ENCODE measurements at regions not wholly inside any gene's neighbourhood (a gene's known extent, or its start where the extent isn't known, plus 50 kb on each side); places are given as distances from the start of the nearest gene placed in this dataset.

- DNase-seq (ENCODE audit: low read depth in 4 of 6, low spot score in 6 of 6), result peak in 2 of 6 donors; percentile 43 to 75
- 20% methylated on average over 1 of the region's 3 CpGs for WGBS (ENCODE audit: insufficient coverage)
- no peak overlapping the region for H3K4me3 ChIP-seq (ENCODE audit: low read depth, low read length)
- no peak overlapping the region for H3K27ac ChIP-seq (ENCODE audit: low read depth, low read length)
- H3K36me3 ChIP-seq (ENCODE audit: control insufficient read depth, insufficient read depth, low read length), result no peaks in the 10 kb centered on the region
- H3K27me3 ChIP-seq (ENCODE audit: control insufficient read depth, insufficient read depth, low read length), result no peaks in the 10 kb centered on the region
- H3K9me3 ChIP-seq (ENCODE audit: control insufficient read depth, insufficient read depth, low read length), result no peaks in the 10 kb centered on the region
- no peaks in the 10 kb centered on the region for H3K4me1 ChIP-seq (ENCODE audit: control insufficient read depth, insufficient read depth, low read length)
Observed at GRCh38 chr4:56127716-56128115, 179.0 kb downstream of the CEP135 start.

- H3K9me3 ChIP-seq (ENCODE audit: control insufficient read depth, insufficient read depth, low read length), result no peaks in the 10 kb centered on the region
- H3K4me3 ChIP-seq (ENCODE audit: low read depth, low read length), result no peak overlapping the region
- no peak for DNase-seq (ENCODE audit: low read depth in 4 of 6, low spot score in 6 of 6)
- no peak overlapping the region for H3K27ac ChIP-seq (ENCODE audit: low read depth, low read length)
- no peaks in the 10 kb centered on the region for H3K27me3 ChIP-seq (ENCODE audit: control insufficient read depth, insufficient read depth, low read length)
- H3K36me3 ChIP-seq (ENCODE audit: control insufficient read depth, insufficient read depth, low read length), result no peaks in the 10 kb centered on the region
- H3K4me1 ChIP-seq (ENCODE audit: control insufficient read depth, insufficient read depth, low read length), result no peaks in the 10 kb centered on the region
- no CpG with 5 or more reads among the region's 1 CpG for WGBS (ENCODE audit: insufficient coverage)
Observed at GRCh38 chr4:56123547-56123946, 174.8 kb downstream of the CEP135 start.

- H3K4me1 ChIP-seq (ENCODE audit: control insufficient read depth, insufficient read depth, low read length), result no peaks in the 10 kb centered on the region
- no peak overlapping the region for H3K4me3 ChIP-seq (ENCODE audit: low read depth, low read length)
- H3K27ac ChIP-seq (ENCODE audit: low read depth, low read length), result no peak overlapping the region
- H3K36me3 ChIP-seq (ENCODE audit: control insufficient read depth, insufficient read depth, low read length), result no peaks in the 10 kb centered on the region
- H3K9me3 ChIP-seq (ENCODE audit: control insufficient read depth, insufficient read depth, low read length), result no peaks in the 10 kb centered on the region
- no CpG with 5 or more reads among the region's 3 CpGs for whole genome bisulfite sequencing (ENCODE audit: insufficient coverage)
- no peaks in the 10 kb centered on the region for H3K27me3 ChIP-seq (ENCODE audit: control insufficient read depth, insufficient read depth, low read length)
- DNase-seq (ENCODE audit: low read depth in 4 of 6, low spot score in 6 of 6), result no peak
Observed at GRCh38 chr4:56123051-56123450, 174.3 kb downstream of the CEP135 start.

GRCh38 chr4:56118845-56119244, 170.1 kb downstream of the CEP135 start:
- no peaks in the 10 kb centered on the region for H3K27me3 ChIP-seq (ENCODE audit: control insufficient read depth, insufficient read depth, low read length)
- no CpG with 5 or more reads among the region's 2 CpGs for WGBS (ENCODE audit: insufficient coverage)
- H3K4me1 ChIP-seq (ENCODE audit: control insufficient read depth, insufficient read depth, low read length), result no peaks in the 10 kb centered on the region
- no peak overlapping the region for H3K27ac ChIP-seq (ENCODE audit: low read depth, low read length)
- DNase-seq (ENCODE audit: low read depth in 4 of 6, low spot score in 6 of 6), result no peak
- no peak overlapping the region for H3K4me3 ChIP-seq (ENCODE audit: low read depth, low read length)
- H3K36me3 ChIP-seq (ENCODE audit: control insufficient read depth, insufficient read depth, low read length), result no peaks in the 10 kb centered on the region
- H3K9me3 ChIP-seq (ENCODE audit: control insufficient read depth, insufficient read depth, low read length), result no peaks in the 10 kb centered on the region

- Histone ChIP-seq H3K27me3 (ENCODE audit: control insufficient read depth, insufficient read depth, low read length) (no peaks in the 10 kb centered on the region), H3K27ac (ENCODE audit: low read depth, low read length) (no peak overlapping the region), H3K4me3 (ENCODE audit: low read depth, low read length) (no peak overlapping the region), H3K9me3 (ENCODE audit: control insufficient read depth, insufficient read depth, low read length) (no peaks in the 10 kb centered on the region), H3K36me3 (ENCODE audit: control insufficient read depth, insufficient read depth, low read length) (no peaks in the 10 kb centered on the region), H3K4me1 (ENCODE audit: control insufficient read depth, insufficient read depth, low read length) (no peaks in the 10 kb centered on the region)
- no CpG with 5 or more reads among the region's 5 CpGs for WGBS (ENCODE audit: insufficient coverage)
- DNase-seq (ENCODE audit: low read depth in 4 of 6, low spot score in 6 of 6), result no peak
Observed at GRCh38 chr4:56118055-56118454, 169.3 kb downstream of the CEP135 start.

GRCh38 chr4:56115898-56116297, 167.2 kb downstream of the CEP135 start:
- no CpG with 5 or more reads among the region's 2 CpGs for WGBS (ENCODE audit: insufficient coverage)
- Histone ChIP-seq H3K9me3 (ENCODE audit: control insufficient read depth, insufficient read depth, low read length) (no peaks in the 10 kb centered on the region), H3K4me3 (ENCODE audit: low read depth, low read length) (no peak overlapping the region), H3K36me3 (ENCODE audit: control insufficient read depth, insufficient read depth, low read length) (no peaks in the 10 kb centered on the region), H3K27ac (ENCODE audit: low read depth, low read length) (no peak overlapping the region), H3K27me3 (ENCODE audit: control insufficient read depth, insufficient read depth, low read length) (no peaks in the 10 kb centered on the region), H3K4me1 (ENCODE audit: control insufficient read depth, insufficient read depth, low read length) (no peaks in the 10 kb centered on the region)
- no peak for DNase-seq (ENCODE audit: low read depth in 4 of 6, low spot score in 6 of 6)

- no peak for DNase-seq (ENCODE audit: low read depth in 4 of 6, low spot score in 6 of 6)
- H3K9me3 ChIP-seq (ENCODE audit: control insufficient read depth, insufficient read depth, low read length), result no peaks in the 10 kb centered on the region
- peaks cover under 1% of the 10 kb centered on the region for H3K4me1 ChIP-seq (ENCODE audit: control insufficient read depth, insufficient read depth, low read length)
- H3K27ac ChIP-seq (ENCODE audit: low read depth, low read length), result no peak overlapping the region
- H3K27me3 ChIP-seq (ENCODE audit: control insufficient read depth, insufficient read depth, low read length), result no peaks in the 10 kb centered on the region
- 100% methylated on average over 1 of the region's 4 CpGs for WGBS (ENCODE audit: insufficient coverage)
- no peak overlapping the region for H3K4me3 ChIP-seq (ENCODE audit: low read depth, low read length)
- no peaks in the 10 kb centered on the region for H3K36me3 ChIP-seq (ENCODE audit: control insufficient read depth, insufficient read depth, low read length)
Observed at GRCh38 chr4:56112377-56112776, 163.6 kb downstream of the CEP135 start.

- H3K4me1 ChIP-seq (ENCODE audit: control insufficient read depth, insufficient read depth, low read length), result peaks cover 8% of the 10 kb centered on the region
- H3K27ac ChIP-seq (ENCODE audit: low read depth, low read length), result peak overlapping the region; percentile 73
- H3K27me3 ChIP-seq (ENCODE audit: control insufficient read depth, insufficient read depth, low read length), result no peaks in the 10 kb centered on the region
- peak in 3 of 6 donors; percentile 39 to 77 (median 71) for DNase-seq (ENCODE audit: low read depth in 4 of 6, low spot score in 6 of 6)
- H3K9me3 ChIP-seq (ENCODE audit: control insufficient read depth, insufficient read depth, low read length), result no peaks in the 10 kb centered on the region
- H3K36me3 ChIP-seq (ENCODE audit: control insufficient read depth, insufficient read depth, low read length), result no peaks in the 10 kb centered on the region
- no peak overlapping the region for H3K4me3 ChIP-seq (ENCODE audit: low read depth, low read length)
- 20% methylated on average over 1 of the region's 11 CpGs for WGBS (ENCODE audit: insufficient coverage)
Observed at GRCh38 chr4:56106180-56107147, 157.7 kb downstream of the CEP135 start.

GRCh38 chr4:56104188-56104587, 155.4 kb downstream of the CEP135 start:
- Histone ChIP-seq H3K27ac (ENCODE audit: low read depth, low read length) (no peak overlapping the region), H3K9me3 (ENCODE audit: control insufficient read depth, insufficient read depth, low read length) (no peaks in the 10 kb centered on the region), H3K27me3 (ENCODE audit: control insufficient read depth, insufficient read depth, low read length) (no peaks in the 10 kb centered on the region), H3K36me3 (ENCODE audit: control insufficient read depth, insufficient read depth, low read length) (no peaks in the 10 kb centered on the region), H3K4me1 (ENCODE audit: control insufficient read depth, insufficient read depth, low read length) (peaks cover 16% of the 10 kb centered on the region), H3K4me3 (ENCODE audit: low read depth, low read length) (no peak overlapping the region)
- no CpG with 5 or more reads among the region's 3 CpGs for WGBS (ENCODE audit: insufficient coverage)
- DNase-seq (ENCODE audit: low read depth in 4 of 6, low spot score in 6 of 6), result no peak

GRCh38 chr4:56102601-56103000, 153.9 kb downstream of the CEP135 start:
- Histone ChIP-seq H3K27me3 (ENCODE audit: control insufficient read depth, insufficient read depth, low read length) (no peaks in the 10 kb centered on the region), H3K9me3 (ENCODE audit: control insufficient read depth, insufficient read depth, low read length) (no peaks in the 10 kb centered on the region), H3K27ac (ENCODE audit: low read depth, low read length) (no peak overlapping the region), H3K4me1 (ENCODE audit: control insufficient read depth, insufficient read depth, low read length) (peaks cover 22% of the 10 kb centered on the region), H3K4me3 (ENCODE audit: low read depth, low read length) (no peak overlapping the region), H3K36me3 (ENCODE audit: control insufficient read depth, insufficient read depth, low read length) (no peaks in the 10 kb centered on the region)
- DNase-seq (ENCODE audit: low read depth in 4 of 6, low spot score in 6 of 6), result peak in 2 of 6 donors; percentile 49 to 73
- 26% methylated on average over 4 of the region's 5 CpGs for WGBS (ENCODE audit: insufficient coverage)

Measured in spinal cord (tissue), 9 donors.